GM21390 (cell line): ENCODE measurements at regions not wholly inside any gene's neighbourhood (a gene's known extent, or its start where the extent isn't known, plus 50 kb on each side); places are given as distances from the start of the nearest gene placed in this dataset.
"Not testable (repeated sequence)": the region's sequence is repeated elsewhere in the genome, so short reads cannot be mapped to it uniquely, and the experiment has no call there.

Source experiments
- ATAC-seq: cut with Tn5 transposase; IDR thresholded peaks from one replicate; pipeline ENCODE4 v1.9.1; 2021; ENCODE audit not compliant: unreplicated experiment

DNA sequence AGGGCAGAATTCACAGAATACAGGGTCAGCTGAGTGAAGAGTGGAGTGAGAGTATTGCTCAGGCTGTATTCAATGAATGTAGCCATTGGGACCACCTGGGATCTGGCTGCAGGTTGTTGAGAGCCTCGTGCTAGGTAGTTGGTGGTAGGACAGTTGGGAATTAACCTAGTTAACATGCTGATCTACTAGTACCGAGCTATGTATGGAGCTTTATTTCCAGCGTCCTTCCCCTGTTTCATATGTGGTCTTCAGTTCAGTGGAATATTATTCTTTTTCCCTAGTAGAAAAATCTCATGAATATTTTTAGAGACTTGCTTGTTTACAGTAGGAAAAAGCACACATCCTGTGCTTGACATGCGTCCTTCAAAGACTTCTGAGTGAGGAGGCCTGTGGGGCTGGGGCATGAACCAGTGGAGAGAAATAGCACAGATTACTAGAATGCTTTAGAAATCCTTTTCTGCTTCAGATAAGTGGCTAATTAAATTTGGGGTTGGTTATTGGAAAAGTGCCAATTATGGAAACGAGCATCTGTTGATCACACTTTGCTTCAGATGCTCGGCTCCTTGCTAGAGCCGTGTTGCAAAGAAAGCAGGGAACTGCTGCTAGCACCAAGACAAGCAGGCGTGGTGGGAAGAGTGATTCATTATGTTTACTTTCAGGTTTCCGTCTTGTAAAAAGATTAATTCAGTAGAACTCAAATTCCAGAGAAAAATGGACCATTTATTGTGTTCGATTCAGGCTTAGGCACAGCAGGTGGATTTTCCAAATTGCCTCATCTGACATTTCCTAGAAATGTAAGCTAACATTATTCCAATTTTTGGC is 53.6 kb downstream of the ARF6 start:
- no peak for ATAC-seq

DNA sequence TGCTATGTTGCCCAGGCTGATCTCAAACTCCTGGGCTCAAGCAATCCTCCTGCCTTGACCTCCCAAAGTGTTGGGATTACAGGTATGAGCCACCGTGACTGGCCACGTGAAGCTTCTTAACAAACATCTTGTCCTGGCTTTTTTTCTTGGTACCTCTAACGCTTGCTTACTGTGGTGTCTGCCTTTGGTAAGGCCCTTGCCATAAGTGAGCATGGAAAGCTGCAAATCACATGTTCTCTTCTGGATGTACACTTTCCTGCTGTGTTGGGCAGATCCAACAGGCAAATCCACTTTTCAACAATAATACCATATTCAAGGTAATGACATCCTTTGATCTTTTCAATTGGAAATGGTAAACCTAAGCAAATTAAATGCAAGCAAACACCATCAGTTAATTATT is 54.6 kb downstream of the ARF6 start:
- ATAC-seq = no peak

- ATAC-seq = no peak
Measured at GRCh38 chr14:49950275-49951228, 57.7 kb downstream of the ARF6 start.

DNA sequence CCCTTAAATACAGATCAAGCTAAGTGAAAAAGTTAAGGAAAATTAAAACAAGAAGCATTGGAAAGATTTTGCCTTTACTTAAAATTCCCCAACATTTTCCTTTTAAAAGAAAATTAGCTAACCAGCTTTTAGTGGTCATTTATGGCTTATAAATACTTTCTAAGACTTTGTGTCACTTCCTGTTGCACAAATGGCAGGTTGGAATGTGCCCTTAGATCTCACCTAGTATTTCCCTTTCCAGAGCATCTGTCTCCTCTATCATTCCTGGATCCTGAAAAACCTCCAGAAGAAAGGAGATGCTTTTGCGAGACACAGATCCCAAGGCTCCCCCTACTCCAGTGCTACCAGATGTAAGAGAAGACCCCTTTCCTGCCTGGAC is 58.3 kb downstream of the ARF6 start:
- ATAC-seq = no peak

- ATAC-seq = no peak
Measured at GRCh38 chr14:49951691-49952345, 58.9 kb downstream of the ARF6 start.

- no peak for ATAC-seq
Measured at GRCh38 chr14:49953196-49953595, 60.3 kb downstream of the ARF6 start.

- no peak for ATAC-seq
Measured at GRCh38 chr14:49954171-49954631, 61.3 kb downstream of the ARF6 start.

- no peak for ATAC-seq
Measured at GRCh38 chr14:49955024-49955423, 62.1 kb downstream of the ARF6 start.

DNA sequence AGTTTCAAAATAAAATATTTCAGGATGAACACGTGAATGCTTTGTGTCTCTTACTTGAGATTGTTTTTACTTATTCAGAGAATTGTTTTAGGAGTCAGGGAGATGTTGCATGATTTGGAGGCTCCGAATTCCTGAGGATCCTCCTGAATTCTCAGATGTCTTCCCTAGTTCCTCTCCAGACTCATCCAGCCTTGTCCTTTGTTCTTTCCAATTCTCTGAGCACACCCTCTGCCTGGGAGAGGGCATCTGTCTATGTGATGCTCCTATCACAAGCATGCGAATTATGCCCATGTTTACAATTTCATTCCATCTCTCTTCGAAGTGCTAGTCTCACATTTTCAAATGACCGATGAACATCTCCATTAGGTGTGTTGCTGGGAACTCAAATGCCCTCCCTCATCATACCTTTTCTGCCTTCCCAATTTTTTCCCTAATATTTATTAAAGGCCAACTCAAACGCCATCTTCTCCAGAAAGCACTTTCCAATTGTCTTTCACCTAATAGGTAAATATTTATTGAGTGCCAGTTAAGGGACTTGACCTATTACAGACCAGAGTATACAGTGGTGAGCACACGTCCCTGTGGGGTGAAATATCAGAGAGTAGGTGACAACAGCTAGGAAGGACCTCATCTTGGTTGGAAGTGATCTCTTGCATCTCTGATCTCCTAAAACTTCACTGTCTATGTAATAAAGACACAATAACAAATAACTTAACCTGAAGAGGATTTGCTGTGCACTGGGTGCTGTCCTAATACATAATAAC is 64.4 kb downstream of the ARF6 start:
- ATAC-seq = no peak

DNA sequence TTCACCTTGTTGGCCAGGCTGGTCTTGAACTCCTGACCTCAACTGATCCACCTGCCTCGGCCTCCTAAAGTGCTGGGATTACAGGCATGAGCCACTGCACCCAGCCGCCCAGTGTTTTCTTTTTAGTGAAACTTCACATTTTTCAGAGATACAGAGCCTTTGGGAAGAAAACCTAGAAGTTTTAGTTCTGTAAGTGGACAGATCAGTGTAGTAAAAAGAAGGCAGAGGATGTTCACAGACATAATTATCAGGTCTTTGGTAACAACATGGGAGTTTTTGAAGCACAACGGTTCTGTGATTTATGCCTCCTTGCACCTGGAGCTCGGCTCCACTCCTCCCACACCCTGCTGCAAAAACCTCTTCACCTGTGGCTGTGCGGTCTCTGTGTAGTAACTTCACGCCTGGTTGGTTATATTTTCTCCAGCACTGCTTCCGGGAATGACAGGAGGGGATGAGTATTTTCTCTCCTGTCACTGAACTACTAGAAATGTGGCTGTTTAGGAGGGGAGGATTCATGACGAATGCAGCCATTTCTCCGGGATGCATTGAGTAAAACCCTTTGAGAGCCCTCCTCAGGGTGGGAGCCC is 67.0 kb downstream of the ARF6 start:
- peak; percentile 58 for ATAC-seq

DNA sequence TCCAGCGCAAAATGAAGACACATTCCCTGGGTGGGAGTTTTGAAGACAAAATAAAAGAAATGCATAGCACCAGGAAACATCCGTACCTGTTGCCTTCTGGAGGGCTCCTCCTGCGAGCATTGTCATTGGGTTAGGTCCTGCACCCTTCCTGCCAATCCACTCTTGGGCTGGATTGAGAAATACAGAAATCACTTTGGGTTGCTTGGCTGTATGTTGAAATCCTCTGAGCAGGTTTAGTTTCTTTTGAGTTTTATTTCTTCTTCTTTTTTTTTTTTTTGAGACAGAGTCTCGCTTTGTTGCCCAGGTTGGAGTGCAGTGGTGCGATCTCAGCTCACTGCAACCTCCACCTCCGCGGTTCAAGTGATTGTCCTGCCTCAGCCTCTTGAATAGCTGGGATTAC is 67.6 kb downstream of the ARF6 start:
- ATAC-seq = no peak

- no peak for ATAC-seq
Measured at GRCh38 chr14:49961270-49962222, 68.7 kb downstream of the ARF6 start.

- peak; percentile 44 for ATAC-seq
Measured at GRCh38 chr14:49962621-49963020, 69.7 kb downstream of the ARF6 start.

- ATAC-seq = not testable (repeated sequence)
Measured at GRCh38 chr14:49965068-49965651, 72.3 kb downstream of the ARF6 start.

GRCh38 chr14:49966304-49966809 is 73.5 kb downstream of the ARF6 start:
- ATAC-seq = no peak

DNA sequence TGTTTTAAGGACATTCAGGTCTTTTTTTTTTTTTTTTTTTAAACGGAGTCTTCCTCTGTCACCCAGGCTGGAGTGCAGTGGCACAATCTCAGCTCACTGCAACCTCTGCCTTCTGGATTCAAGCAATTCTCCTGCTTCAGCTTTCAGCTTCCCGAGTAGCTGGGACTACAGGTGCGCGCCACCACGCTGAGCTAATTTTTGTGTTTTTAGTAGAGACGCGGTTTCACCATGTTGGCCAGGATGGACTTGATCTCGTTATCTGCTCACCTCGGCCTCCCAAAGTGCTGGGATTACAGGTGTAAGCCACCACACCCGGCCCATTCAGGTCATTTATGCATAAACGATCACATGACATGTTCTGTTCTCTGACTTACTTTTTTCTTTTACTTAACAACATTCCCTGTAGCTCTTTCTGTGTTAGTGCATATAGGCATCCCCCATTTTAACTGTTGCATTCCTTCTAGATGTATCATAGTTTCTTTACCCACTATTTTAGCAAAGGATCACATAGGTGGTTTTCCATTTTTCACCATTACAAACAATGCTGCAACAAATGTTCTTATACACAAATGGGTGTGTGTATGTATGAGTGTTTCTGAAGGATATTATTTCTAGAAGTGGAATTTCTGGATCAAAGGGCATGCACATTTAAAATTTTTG is 74.2 kb downstream of the ARF6 start:
- no peak for ATAC-seq

DNA sequence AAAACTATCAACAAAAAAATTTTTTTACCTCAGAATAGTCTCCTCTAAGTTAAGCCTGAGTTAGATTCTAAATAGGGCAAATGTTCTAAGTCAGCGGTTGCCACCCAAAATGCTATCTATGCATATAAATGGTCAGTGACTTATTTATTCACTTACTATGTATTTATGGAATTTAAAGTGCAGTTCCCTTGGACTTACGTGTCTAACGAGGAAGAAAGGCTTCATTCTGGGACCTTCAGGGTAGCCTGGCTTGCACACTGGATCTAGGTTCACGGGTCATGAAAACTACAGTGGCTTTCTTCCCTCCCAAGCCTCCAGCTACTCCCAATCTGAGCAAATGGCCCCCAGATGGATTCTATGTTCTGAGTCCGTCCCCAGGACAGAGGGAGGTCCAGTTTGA is 77.1 kb downstream of the ARF6 start:
- ATAC-seq = no peak
